ENCODE measurements at regions not wholly inside any gene's neighbourhood (a gene's known extent, or its start where the extent isn't known, plus 50 kb on each side); places are given as distances from the start of the nearest gene placed in this dataset.
A peak's percentile ranks its signal among the peaks of the same experiment; 100 is the strongest.

DNA sequence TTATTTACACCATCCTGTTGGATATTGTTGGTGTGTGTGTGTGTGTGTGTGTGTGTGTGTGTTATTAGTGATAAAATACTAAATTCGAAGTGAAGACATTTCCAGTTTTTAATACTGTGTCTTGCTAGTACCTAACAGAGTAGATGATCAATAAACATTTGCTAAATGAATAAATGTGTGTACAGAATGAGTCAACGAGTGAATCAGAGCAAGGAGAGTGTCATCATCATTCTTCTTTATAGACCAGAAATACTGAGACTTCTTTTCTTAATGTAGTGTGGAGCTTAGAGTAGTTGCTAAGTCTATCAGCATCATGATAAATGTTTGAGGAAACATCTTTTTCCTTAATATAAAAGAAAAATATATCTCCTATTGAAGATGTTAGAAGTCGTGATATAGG is 169.7 kb upstream of the SATB2 start:
- no peak for DNase-seq

GRCh38 chr2:199624958-199625357 is 167.2 kb upstream of the SATB2 start:
- no peak for DNase-seq

DNA sequence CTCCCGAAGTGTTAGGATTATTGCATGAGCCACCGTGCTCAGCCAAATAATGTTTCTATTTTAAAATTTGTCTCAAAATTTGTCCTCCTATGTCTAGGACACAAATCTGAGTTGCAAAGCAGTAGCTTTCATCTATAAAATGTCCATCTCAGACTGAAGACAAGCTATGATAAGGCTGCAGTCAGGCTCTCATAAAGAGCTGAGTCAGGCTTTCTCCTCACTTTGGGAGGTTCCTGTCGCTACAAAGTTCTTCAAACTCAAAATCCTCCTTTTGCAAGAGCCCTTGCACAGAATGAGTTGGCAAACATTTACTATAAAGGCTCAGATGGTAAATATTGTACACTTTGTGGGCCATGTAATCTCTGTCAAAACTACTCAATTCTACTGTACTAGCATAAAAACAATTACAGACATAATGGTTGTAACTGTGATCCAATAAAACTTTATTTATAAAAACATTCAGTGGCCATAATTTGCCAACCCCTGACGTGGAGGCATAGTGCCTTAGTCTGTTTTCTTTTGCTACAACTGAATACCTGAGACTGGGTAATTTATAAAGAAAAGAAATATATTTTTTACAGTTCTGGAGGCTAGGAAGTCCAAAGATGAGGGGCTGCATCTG is 154.9 kb upstream of the SATB2 start:
- DNase-seq: no peak

DNA sequence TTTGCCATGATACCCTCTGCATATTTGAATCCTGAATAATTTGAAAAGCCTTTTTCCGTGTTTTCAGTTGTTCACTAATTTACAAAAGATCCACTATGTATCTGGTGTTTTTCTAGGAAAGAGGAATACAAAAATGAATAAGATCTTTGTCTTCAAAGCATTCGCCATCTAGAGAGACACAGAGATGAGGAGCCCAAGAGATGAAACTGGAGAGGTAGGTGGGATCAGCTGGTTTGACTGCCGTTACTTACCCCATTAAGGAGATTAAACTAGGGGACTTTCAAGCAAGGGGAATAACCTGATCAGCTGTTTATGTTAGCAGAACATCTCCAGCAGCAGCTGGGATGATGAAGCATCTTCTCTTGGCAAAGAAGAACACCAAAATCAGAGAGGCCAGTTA is 150.2 kb upstream of the SATB2 start:
- DNase-seq: no peak

- no peak for DNase-seq
Measured at GRCh38 chr2:199606193-199606780, 148.5 kb upstream of the SATB2 start.

DNA sequence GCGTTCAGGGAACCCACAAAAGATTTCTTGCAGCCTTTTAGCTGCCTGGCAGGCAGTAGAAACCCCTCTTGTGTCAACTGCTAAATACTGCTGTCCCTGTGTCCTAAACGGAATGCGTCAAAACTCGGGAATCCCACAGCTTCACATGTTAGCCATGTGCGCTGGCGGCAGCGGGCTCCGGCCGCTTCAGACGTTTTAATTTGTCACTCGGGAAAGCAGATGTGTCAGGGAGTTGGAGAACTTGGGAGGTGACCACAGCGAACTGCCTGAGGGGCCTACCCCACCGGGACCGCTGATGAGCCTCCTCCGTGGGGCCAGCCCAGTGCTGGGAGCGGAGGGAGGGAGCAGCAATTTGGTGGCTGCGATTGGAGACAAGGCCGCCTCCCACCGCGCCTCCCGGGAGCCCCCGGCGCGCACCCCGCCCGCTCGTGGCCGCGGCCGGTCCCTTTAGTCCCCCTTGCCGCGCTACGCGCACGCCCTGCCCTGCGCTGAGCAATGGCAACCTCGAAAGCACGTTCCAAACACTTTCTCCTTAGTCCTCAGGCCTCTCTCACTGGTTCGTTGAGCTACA is 146.1 kb upstream of the SATB2 start:
- peak; percentile 64 for DNase-seq

- DNase-seq: peak; percentile 66
Measured at GRCh38 chr2:199602896-199603717, 145.4 kb upstream of the SATB2 start.

- DNase-seq: no peak
Measured at GRCh38 chr2:199602271-199602895, 144.6 kb upstream of the SATB2 start.

DNA sequence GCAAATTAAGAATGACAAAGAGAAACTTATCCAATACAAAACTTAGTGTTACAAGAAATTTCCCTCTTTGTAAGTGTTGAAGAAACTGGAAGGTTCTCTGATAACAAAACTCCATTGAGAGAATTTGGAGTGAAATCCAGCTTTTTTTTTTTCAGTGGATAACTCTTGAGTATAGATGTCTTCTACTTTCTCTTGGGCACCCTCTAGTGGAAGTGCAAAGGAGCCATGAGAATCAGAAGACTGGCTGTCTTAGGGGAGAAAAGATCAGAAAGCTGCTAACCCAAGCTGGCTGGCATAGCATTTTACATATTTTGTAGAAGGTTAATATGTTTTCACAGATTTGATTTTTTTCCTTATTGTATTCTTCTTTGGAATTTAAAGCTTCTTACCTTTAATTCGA is 138.8 kb upstream of the SATB2 start:
- no peak for DNase-seq

GRCh38 chr2:199594443-199594842 is 136.7 kb upstream of the SATB2 start:
- DNase-seq: no peak

- DNase-seq: no peak
Measured at GRCh38 chr2:199591826-199592225, 134.1 kb upstream of the SATB2 start.

DNA sequence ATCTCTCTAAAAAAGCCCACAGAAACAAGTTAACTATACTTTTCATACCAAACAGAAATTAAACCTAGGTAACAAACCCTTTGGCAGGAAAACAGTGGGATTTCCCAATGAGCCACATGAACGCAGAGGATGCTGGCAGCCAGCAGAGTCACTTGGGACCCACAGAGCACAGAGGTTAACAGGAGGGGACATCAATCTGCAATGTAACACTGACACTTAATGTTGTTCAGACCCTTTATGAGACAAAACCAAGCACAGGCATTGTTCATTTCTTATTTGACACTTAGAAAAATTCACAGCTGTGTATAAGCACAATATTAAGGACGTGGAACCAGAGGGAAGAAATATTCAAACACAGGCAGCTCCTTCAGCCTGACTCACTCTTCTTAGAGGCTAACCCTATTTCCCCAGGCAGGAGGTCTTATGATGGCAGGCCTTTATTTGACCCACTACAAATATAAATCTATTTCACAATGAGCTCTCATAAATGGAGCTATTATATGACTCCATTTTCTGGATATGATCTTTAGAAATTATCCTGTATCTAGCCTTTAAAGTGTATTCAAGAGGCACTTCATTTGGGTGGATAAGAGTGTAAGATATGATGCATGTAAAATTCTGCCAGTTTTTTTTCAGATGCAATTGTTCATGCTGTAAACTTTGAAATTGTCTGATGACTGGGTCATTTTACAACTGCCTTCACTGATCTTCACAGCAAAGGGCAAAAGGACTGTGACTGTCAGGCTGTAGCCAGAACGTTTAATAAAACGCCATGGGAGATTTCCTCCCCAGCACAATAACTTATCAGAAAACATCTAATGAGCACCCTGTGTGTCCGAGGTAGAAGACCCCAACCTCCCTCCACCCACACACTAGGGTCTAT is 132.8 kb upstream of the SATB2 start:
- no peak for DNase-seq

GRCh38 chr2:199589306-199589705 is 131.6 kb upstream of the SATB2 start:
- peak; percentile 22 for DNase-seq

DNA sequence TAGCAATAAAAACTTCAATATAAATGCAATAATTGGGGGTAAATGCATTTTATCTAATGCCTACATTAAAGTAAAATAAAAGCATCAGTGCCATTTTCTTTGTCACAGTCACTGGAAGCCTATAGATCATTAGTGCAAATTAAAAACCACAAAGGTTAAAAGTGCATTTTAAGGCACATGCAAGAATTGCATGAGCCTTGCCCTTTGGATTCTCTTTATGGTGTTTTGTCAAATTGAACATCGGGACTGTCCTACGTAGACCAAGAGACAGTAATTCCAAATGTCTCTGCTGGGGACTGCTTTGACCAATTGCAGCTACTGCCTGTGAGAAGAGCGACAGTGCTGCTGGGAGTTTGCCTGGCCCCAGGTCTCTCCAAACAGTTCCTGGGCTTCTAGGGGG is 130.3 kb upstream of the SATB2 start:
- no peak for DNase-seq

DNA sequence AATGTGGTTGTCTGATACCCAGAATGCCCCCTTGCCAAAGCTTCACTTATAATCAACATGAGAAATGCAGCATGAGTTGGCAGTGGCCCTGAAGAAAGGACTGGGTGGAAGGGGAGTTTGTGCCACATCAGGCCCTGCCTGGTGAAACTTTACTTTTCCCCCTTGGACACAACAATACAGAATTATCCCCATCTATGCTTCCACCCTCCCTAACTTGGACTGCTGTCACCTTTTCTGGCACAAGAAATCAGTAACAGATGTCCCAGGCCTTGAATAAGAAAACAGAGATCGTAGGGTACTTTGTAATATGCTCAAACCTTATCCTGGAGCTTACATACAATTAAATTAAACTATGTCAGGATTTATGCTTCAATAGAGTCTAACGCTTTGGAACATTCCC is 128.9 kb upstream of the SATB2 start:
- DNase-seq: no peak

- DNase-seq: no peak
Measured at GRCh38 chr2:199583676-199584075, 125.9 kb upstream of the SATB2 start.

DNA sequence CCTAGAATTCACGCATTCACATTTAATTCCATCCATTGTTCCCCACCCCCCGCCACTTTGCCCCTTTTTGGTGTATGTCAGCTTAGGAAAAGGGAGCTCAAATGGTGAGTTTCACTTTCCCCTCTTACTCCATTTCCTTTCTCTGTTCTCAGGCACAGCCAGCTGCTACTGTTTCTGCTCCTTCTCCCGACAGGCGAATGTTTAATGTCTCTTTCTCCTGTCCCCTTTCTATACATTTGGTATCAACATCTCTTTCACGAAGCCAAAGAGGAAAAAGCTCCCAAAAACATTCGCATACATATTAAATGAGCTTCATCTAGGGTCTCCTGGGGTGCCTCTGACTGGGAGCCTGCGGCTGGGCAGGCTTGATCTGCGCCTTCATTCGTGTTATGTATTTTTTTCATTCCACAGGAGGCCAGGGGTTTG is 124.2 kb upstream of the SATB2 start:
- no peak for DNase-seq

DNA sequence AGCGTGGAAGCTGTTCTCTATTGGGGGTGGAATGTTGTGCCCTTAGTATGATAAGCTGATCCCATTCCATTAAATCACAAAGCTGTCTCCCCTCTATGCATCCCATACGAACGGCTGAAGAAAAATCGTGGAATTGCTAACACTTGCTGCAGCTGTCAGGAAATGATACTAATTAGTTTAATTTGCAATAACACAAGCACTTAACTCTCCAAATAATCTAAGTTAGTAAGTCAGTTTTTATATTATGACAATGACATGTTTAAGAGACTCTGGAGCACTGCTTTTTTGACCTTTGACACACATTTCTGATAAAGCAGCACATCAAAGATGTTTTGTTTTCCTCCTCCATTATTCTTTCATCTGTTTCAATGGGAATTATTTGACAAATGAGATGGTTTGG is 123.7 kb upstream of the SATB2 start:
- no peak for DNase-seq

- DNase-seq: no peak
Measured at GRCh38 chr2:199575416-199575815, 117.7 kb upstream of the SATB2 start.

DNA sequence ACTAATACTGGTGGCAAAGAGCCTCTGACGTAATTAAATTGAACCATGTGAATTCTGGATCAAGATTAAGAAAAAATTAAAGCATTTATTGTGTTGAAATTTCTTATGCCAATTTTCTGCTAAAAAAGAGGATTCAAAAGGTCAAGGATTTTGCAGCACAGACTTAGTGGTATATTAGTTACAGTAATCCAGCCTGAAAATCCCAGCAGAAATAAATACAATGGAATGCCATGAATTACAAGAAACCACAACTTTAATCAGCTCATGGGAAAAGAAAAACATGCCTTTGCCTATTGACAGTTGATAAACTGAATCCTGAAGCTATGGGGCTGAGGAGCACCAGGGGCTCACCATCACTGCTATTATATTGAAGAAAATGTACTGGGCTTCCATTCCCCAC is 114.8 kb upstream of the SATB2 start:
- DNase-seq: no peak

- no peak for DNase-seq
Measured at GRCh38 chr2:199570934-199571333, 113.2 kb upstream of the SATB2 start.

GRCh38 chr2:199569336-199569735 is 111.6 kb upstream of the SATB2 start:
- DNase-seq: no peak

All from fibroblast of skin of right quadriceps (primary cell).